ENCODE measurements at regions not wholly inside any gene's neighbourhood (a gene's known extent, or its start where the extent isn't known, plus 50 kb on each side); places are given as distances from the start of the nearest gene placed in this dataset.
A peak's percentile ranks its signal among the peaks of the same experiment; 100 is the strongest.

- H3K4me3 ChIP-seq (replicated peaks in 1 of 2; ENCODE audit: low read depth in 2 of 2, low read length in 2 of 2), result no peak overlapping the region
- no peak for DNase-seq (ENCODE audit: low read depth in 2 of 2)
- no peak for TF ChIP-seq CTCF (IDR thresholded peaks at IDR 0.05; ENCODE audit: low read depth, low read length)
Measured at GRCh38 chr3:181872887-181873286, 161.2 kb downstream of the SOX2 start.

- no peak overlapping the region for H3K4me3 ChIP-seq (replicated peaks in 1 of 2; ENCODE audit: low read depth in 2 of 2, low read length in 2 of 2)
- DNase-seq (ENCODE audit: low read depth in 2 of 2), result no peak
- no peak for TF ChIP-seq CTCF (IDR thresholded peaks at IDR 0.05; ENCODE audit: low read depth, low read length)
Measured at GRCh38 chr3:181879926-181880325, 168.2 kb downstream of the SOX2 start.

GRCh38 chr3:181880331-181880730 is 168.6 kb downstream of the SOX2 start:
- peak in 1 of 2 donors; percentile 33 for DNase-seq (ENCODE audit: low read depth in 2 of 2)
- no peak for TF ChIP-seq CTCF (IDR thresholded peaks at IDR 0.05; ENCODE audit: low read depth, low read length)
- no peak overlapping the region for H3K4me3 ChIP-seq (replicated peaks in 1 of 2; ENCODE audit: low read depth in 2 of 2, low read length in 2 of 2)

- H3K4me3 ChIP-seq (replicated peaks in 1 of 2; ENCODE audit: low read depth in 2 of 2, low read length in 2 of 2), result no peak overlapping the region
- DNase-seq (ENCODE audit: low read depth in 2 of 2), result no peak
- TF ChIP-seq CTCF (IDR thresholded peaks at IDR 0.05; ENCODE audit: low read depth, low read length), result no peak
Measured at GRCh38 chr3:181881749-181882148, 170.0 kb downstream of the SOX2 start.

- TF ChIP-seq CTCF (IDR thresholded peaks at IDR 0.05; ENCODE audit: low read depth, low read length), result no peak
- no peak overlapping the region for H3K4me3 ChIP-seq (replicated peaks in 1 of 2; ENCODE audit: low read depth in 2 of 2, low read length in 2 of 2)
- DNase-seq (ENCODE audit: low read depth in 2 of 2), result no peak
Measured at GRCh38 chr3:181885868-181886630, 174.3 kb downstream of the SOX2 start.

- DNase-seq (ENCODE audit: low read depth in 2 of 2), result no peak
- no peak for TF ChIP-seq CTCF (IDR thresholded peaks at IDR 0.05; ENCODE audit: low read depth, low read length)
- H3K4me3 ChIP-seq (replicated peaks in 1 of 2; ENCODE audit: low read depth in 2 of 2, low read length in 2 of 2), result no peak overlapping the region
Measured at GRCh38 chr3:181886676-181887075, 175.0 kb downstream of the SOX2 start.

- no peak for TF ChIP-seq CTCF (IDR thresholded peaks at IDR 0.05; ENCODE audit: low read depth, low read length)
- H3K4me3 ChIP-seq (replicated peaks in 1 of 2; ENCODE audit: low read depth in 2 of 2, low read length in 2 of 2), result no peak overlapping the region
- no peak for DNase-seq (ENCODE audit: low read depth in 2 of 2)
Measured at GRCh38 chr3:181887685-181888084, 176.0 kb downstream of the SOX2 start.

Data from cardiac fibroblast (primary cell).